Mucosa of rectum (tissue), 2 donors: ENCODE measurements at regions not wholly inside any gene's neighbourhood (a gene's known extent, or its start where the extent isn't known, plus 50 kb on each side); places are given as distances from the start of the nearest gene placed in this dataset.

ENCODE experiments used
- H3K27ac ChIP-seq, 2 donors: one replicate each; pipeline ENCODE4 v1.7.0; 2013; ENCODE audit warnings: inconsistent platforms in 2 of 2, low read depth in 2 of 2, low read length in 2 of 2
- H3K27me3 ChIP-seq, 2 donors: one replicate each; pipeline ENCODE4 v1.7.0; 2013; ENCODE audit warnings: low read length in 2 of 2; ENCODE audit not compliant: control insufficient read depth in 2 of 2, insufficient read depth in 2 of 2
- H3K36me3 ChIP-seq, 2 donors: one replicate each; pipeline ENCODE4 v1.7.0; 2013; ENCODE audit warnings: low read length in 2 of 2; ENCODE audit not compliant: control insufficient read depth in 2 of 2, insufficient read depth in 2 of 2
- H3K4me1 ChIP-seq, 2 donors: one replicate each; pipeline ENCODE4 v1.7.0; 2013; ENCODE audit warnings: low read length in 2 of 2, mild to moderate bottlenecking in 1 of 2; ENCODE audit not compliant: control insufficient read depth in 2 of 2, insufficient read depth in 2 of 2
- H3K4me3 ChIP-seq, 2 donors: one replicate each; pipeline ENCODE4 v1.7.0; 2013; ENCODE audit warnings: low read length in 2 of 2
- H3K9ac ChIP-seq, 2 donors: one replicate each; pipeline ENCODE4 v1.7.0; 2013; ENCODE audit warnings: low read length in 2 of 2, low read depth in 1 of 2, mild to moderate bottlenecking in 1 of 2
- H3K9me3 ChIP-seq, 2 donors: one replicate each; pipeline ENCODE4 v1.7.0; 2013; ENCODE audit warnings: low read length in 2 of 2; ENCODE audit not compliant: control insufficient read depth in 2 of 2
- donor health status: healthy.
- donor health status: Normal muscosa, but diverticular disease.

DNA sequence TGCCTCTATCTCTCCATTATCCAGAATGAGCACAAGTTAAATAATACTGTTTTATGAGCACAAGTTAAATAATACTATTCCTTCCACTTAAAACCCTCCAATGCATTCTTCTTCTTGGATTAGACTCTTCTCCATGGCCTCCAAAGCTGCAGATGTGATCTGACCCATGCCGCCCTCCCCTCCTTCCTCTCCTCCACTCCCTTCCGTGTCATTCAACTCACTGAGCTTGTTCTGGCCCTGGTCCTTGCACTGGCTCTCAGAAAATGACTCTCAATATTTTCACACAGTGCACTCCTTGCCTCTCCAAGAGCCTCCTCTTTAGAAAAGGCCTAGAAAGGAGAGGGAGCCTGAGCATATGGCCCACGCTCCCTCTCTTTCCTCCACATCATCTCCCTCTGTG is 125.0 kb upstream of the CD93 start:
- Histone ChIP-seq H3K9me3 (no peaks in the 10 kb centered on the region), H3K27me3 (peaks cover 0 to 3% of the 10 kb centered on the region in 2 donors), H3K4me1 (peaks cover 0 to 5% of the 10 kb centered on the region in 2 donors), H3K9ac (no peak overlapping the region), H3K36me3 (no peaks in the 10 kb centered on the region), H3K27ac (no peak overlapping the region), H3K4me3 (no peak overlapping the region)

DNA sequence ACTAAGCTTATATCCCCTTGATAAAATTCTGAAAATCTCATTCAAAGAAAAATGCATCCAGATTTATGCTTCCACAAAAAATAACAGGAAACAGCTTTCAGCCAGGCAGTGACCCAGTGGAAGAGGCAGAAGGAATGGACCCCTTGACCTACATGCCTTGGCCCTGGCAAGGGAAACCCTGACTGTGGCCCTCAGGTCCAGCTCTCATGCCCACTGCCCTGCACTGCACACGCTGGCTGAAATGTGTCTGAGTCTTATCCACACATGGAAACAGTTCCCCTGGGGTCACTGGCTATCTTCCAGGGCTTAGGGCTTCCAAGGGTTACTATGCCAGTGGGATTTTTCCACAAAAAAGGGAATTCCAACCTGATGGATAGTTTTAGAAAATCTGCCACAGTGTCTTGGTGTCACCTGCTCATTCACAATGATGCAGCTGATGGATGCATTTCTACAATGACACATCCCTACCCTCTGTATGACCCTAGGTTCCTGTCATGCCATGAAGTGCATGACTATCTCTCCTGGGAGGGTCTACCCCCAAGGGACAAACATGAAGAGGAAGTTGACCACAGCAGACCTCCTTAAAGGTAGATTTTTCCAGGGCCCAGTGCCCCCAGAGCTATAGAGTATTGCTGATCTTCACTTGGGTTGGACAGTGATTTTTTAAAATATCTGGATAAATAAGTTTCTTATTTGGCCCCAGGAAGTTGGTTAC is 121.9 kb upstream of the CD93 start:
- Histone ChIP-seq H3K27me3 (peaks cover 0 to 3% of the 10 kb centered on the region in 2 donors), H3K36me3 (no peaks in the 10 kb centered on the region), H3K27ac (no peak overlapping the region), H3K4me3 (no peak overlapping the region), H3K9ac (no peak overlapping the region), H3K4me1 (peaks cover 7 to 31% of the 10 kb centered on the region in 2 donors), H3K9me3 (no peaks in the 10 kb centered on the region)

DNA sequence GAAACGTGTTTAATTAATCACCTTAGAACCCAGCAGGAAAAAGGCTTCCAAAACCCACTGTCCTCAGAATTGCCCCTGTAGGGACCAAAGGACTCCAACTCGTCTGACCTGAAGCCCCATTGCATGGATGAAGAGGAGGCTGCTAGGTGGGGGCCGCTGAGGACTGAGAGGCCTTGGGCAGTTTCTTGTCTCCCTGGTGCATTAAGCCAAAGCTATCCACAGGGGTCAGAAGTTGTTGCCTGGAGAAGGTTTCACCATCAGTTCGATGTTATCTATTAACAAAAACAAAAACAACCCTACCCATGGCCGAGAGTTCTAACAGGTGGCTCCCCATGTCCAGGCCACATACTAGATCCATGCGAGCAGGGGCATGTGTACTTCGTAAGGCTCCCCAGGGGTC is 120.9 kb upstream of the CD93 start:
- H3K9me3 ChIP-seq = no peaks in the 10 kb centered on the region
- peaks cover 0 to 3% of the 10 kb centered on the region in 2 donors for H3K27me3 ChIP-seq
- H3K36me3 ChIP-seq = no peaks in the 10 kb centered on the region
- no peak overlapping the region for H3K4me3 ChIP-seq
- H3K4me1 ChIP-seq = peaks cover 7 to 31% of the 10 kb centered on the region in 2 donors
- no peak overlapping the region for H3K9ac ChIP-seq
- no peak overlapping the region for H3K27ac ChIP-seq

DNA sequence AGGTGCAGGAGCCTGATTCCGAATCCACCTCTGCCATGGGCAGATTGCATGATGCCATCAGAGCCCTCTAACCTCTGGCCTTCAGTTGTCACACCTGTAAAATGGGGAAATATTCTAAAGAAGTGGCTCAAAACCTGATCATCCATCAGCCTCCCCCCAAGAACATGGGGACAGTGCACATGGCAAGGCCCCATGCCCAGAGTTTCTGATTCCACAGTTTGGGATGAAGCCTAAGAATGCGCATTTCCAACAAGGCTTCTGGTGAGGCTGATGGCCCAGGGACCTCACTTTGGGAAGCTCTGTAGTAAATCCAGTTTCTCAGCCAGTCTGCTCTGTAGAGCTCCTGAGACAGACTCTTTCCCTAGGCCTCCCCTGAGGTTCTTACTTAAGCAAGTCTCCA is 119.9 kb upstream of the CD93 start:
- H3K27me3 ChIP-seq = no peaks in the 10 kb centered on the region

GRCh38 chr20:23205611-23206041 is 119.5 kb upstream of the CD93 start:
- no peaks in the 10 kb centered on the region for H3K9me3 ChIP-seq
- peak overlapping the region; percentile 3 to 62 for H3K27ac ChIP-seq
- no peaks in the 10 kb centered on the region for H3K27me3 ChIP-seq
- H3K36me3 ChIP-seq = no peaks in the 10 kb centered on the region
- H3K4me3 ChIP-seq = no peak overlapping the region
- peaks cover 7 to 31% of the 10 kb centered on the region in 2 donors for H3K4me1 ChIP-seq
- peak overlapping the region in 1 of 2 donors; percentile 22 for H3K9ac ChIP-seq

More for the DNA sequence above, 119.9 kb upstream of the CD93 start:
- Histone ChIP-seq H3K4me1 (peaks cover 7 to 31% of the 10 kb centered on the region in 2 donors), H3K27ac (peak overlapping the region; percentile 3 to 62), H3K9me3 (no peaks in the 10 kb centered on the region), H3K9ac (peak overlapping the region in 1 of 2 donors; percentile 22), H3K36me3 (no peaks in the 10 kb centered on the region), H3K4me3 (no peak overlapping the region)

- Histone ChIP-seq H3K9me3 (no peaks in the 10 kb centered on the region), H3K27me3 (no peaks in the 10 kb centered on the region), H3K27ac (peak overlapping the region in 1 of 2 donors; percentile 8), H3K4me3 (peak overlapping the region in 1 of 2 donors; percentile 9), H3K9ac (no peak overlapping the region), H3K36me3 (no peaks in the 10 kb centered on the region), H3K4me1 (peaks cover 7 to 31% of the 10 kb centered on the region in 2 donors)
Measured at GRCh38 chr20:23205211-23205610, 119.1 kb upstream of the CD93 start.

GRCh38 chr20:23203951-23204730 is 118.0 kb upstream of the CD93 start:
- Histone ChIP-seq H3K9me3 (no peaks in the 10 kb centered on the region), H3K9ac (no peak overlapping the region), H3K27me3 (no peaks in the 10 kb centered on the region), H3K4me1 (peaks cover 7 to 31% of the 10 kb centered on the region in 2 donors), H3K27ac (no peak overlapping the region), H3K36me3 (no peaks in the 10 kb centered on the region), H3K4me3 (no peak overlapping the region)

GRCh38 chr20:23203310-23203709 is 117.2 kb upstream of the CD93 start:
- H3K4me3 ChIP-seq = no peak overlapping the region
- H3K9me3 ChIP-seq = no peaks in the 10 kb centered on the region
- H3K9ac ChIP-seq = no peak overlapping the region
- no peaks in the 10 kb centered on the region for H3K36me3 ChIP-seq
- H3K4me1 ChIP-seq = peaks cover 7 to 31% of the 10 kb centered on the region in 2 donors
- H3K27me3 ChIP-seq = no peaks in the 10 kb centered on the region
- H3K27ac ChIP-seq = no peak overlapping the region

DNA sequence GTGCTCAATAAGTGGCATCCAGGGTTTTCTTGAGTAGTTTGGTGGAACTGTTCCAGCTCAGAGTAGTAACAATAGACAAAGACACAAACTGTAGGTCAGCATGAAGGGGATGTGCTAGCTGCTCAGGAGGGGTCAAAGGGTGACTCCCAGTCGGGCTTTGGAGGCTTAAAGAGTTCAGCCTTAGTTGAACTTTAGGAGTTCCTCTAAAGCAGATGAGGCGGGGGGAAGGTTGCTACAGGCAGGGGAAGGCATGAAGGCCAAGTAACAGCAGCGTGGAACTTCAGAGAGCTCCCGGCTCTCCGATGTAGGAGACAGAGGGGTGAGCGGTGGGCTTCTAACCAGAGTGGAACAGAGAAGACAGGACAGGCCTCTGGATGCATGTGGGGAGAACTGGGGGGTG is 115.5 kb upstream of the CD93 start:
- H3K36me3 ChIP-seq = no peaks in the 10 kb centered on the region
- no peak overlapping the region for H3K27ac ChIP-seq
- no peaks in the 10 kb centered on the region for H3K27me3 ChIP-seq
- H3K4me1 ChIP-seq = peaks cover 7 to 31% of the 10 kb centered on the region in 2 donors
- H3K9ac ChIP-seq = no peak overlapping the region
- no peaks in the 10 kb centered on the region for H3K9me3 ChIP-seq
- no peak overlapping the region for H3K4me3 ChIP-seq

DNA sequence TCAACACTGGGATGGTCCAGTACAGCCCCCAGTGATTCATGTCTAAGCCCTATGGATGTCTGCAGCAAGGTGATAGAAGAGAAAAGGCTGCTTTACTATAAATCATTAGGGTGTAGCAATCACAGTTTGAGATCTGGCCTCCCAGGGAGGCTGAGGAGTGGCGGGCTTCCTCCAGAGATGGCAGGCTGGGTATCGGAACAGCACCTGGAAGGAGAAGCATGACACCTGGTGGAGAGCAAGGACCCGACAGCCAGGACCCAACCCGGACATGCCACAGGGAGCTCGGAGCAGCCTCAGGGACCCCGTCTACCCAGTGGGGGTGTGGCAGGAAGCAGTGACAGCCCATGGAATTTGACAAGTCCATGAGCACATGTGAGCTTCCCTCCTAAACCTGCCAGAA is 114.8 kb upstream of the CD93 start:
- Histone ChIP-seq H3K9me3 (no peaks in the 10 kb centered on the region), H3K36me3 (no peaks in the 10 kb centered on the region), H3K4me3 (no peak overlapping the region), H3K9ac (no peak overlapping the region), H3K27me3 (no peaks in the 10 kb centered on the region), H3K27ac (no peak overlapping the region), H3K4me1 (peaks cover 7 to 24% of the 10 kb centered on the region in 2 donors)
